NCI-H345 treated with DMSO at 0.1 percent for 48 hours (cell line): ENCODE measurements at regions not wholly inside any gene's neighbourhood (a gene's known extent, or its start where the extent isn't known, plus 50 kb on each side); places are given as distances from the start of the nearest gene placed in this dataset.

ENCODE experiments used
- DNase-seq: peaks from one replicate; lab custom pipeline; 2025; ENCODE audit not compliant: unreplicated experiment; lab: John Stamatoyannopoulos, UW

DNA sequence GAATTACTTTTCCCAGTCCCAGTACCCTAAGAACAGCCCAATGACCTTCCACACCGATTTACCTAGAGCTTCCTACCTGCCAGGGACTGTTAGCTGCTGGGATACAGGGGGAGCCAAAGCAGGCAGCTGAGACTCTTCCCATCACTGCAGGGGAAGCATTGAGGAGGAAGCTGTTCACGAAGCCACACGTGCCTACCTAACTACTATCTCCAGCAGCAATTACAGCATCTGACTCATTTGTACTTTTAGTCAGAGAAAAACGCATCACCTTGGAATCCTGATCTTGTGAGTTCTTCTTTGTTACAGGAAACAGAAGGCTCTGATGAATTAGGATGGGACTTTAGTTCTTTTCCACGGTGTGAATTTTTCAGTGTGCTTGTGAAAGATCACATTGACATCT, 113.7 kb upstream of the DHX40 start:
- DNase-seq = no peak

DNA sequence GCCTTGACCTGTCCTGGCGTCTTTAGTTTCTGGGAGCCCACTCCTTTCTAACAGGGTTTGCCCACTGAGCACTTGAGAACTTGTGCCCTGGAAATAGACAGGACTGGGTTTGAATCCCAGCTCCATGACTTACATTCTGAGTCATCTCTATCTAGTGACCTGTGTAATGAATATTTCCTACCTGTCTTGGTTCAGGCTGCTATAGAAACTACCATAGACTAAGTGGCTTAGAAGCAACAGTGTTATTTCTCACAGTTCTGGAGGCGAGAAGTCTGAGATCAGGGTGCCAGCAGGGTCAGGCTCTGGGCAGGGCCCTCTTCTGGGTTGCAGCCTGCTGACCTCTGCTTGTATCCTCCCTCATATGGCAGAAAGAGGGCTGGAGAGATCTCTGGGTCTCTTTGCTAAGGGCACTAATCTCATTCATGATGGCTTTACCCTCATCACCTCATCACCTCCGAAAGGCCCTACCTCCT, 110.7 kb upstream of the DHX40 start:
- no peak for DNase-seq

DNA sequence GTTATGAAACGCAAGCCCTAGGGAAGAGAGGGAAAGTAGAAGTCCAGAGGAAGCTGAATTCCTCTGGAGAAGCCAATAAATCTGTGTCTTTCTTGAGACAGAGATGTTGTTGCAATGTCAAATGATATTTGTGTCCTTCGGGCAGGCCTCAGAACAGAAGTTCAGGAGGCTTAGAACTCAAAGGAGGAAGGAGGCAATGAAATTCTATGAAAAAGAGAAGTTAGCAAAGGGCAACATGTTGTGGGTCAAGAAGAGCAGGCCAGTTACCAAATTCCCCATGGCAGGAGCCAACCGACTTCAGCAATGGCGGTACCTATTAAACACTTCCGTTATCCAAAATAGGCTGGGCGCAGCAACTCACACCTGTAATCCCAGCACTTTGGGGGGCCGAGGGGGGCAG, 109.0 kb upstream of the DHX40 start:
- no peak for DNase-seq

DNA sequence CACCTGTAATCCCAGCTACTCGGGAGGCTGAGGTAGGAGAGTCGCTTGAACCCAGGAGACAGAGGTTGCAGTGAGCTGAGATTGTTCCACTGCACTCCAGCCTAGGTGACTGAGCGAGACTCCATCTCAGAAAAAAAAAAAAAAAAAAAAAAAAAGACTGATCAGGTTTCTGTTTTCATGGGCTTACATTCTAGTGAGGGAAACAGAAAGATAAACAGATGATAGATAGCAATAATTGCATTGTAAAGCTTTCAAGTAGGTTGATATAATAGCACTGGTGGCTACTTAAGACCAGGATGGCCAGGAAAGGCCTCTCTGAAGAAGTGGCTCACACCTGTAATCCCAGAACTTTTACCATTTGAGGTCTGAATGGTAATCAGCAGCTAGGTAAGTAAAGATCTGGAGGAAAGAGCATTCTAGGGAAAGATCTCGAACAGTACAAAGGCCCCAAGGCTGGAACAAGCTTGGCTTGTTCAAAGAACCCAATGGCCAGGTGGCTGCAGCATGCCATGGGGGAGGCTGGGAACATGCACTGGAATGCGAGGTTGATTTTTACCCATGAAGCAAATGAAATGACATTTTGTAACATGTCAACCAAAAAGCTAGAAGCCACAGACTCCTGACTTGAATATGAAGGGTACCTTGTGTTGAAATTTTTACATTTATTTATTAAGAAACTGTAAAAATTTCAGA, 108.3 kb upstream of the DHX40 start:
- DNase-seq = no peak

DNA sequence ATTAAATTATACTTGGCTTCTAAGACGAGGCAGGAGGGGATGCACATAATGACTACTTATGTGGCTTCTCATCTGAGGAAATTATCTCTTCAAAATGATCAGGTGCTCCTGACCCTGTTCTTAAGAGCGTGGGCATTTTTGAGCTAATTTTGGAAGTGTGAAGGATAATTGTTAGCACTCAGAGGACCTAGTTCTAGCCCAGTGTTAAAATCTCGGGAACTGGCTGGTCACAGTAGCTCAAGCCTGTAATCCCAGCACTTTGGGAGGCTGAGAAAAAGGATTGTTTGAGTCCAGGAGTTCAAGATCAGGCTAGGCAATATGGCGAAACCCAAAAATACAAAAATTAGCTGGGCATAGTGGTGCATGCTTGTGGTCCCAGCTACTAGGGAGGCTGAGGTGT, 103.0 kb upstream of the DHX40 start:
- no peak for DNase-seq

DNA sequence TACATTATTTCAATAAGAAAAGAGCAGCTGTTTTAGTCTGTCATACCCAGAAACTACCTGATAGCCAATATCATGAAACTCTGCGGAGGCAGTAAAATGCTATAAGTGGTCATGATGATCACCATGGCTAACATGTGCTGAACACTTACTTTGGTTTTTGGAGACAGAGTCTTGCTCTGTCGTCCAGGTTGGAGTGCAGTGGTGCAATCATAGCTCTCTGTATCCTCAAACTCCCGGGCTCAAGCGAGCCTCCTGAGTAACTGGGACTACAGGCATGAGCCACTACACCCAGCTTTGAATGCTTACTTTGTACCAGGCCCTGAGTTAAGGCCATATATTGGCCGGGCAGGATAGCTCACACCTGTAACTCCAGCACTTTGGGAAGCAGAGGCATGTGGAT, 101.2 kb upstream of the DHX40 start:
- no peak for DNase-seq

DNA sequence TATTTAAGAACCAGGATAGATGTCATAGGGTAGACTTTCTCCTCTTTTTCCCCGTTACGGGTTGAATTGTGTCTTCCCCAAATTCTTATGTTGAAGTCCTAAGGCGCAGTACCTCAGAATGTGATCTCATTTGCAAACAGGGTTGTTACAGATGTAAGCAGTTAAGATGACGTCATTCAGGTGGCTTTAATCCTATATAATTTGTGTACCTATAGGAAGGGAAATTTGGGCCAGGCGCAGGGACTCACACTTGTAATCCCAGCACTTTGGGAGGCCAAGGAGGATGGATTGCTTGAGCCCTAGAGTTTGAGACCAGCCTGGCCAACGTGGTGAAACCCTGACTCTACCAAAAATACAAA, 99.5 kb upstream of the DHX40 start:
- no peak for DNase-seq

DNA sequence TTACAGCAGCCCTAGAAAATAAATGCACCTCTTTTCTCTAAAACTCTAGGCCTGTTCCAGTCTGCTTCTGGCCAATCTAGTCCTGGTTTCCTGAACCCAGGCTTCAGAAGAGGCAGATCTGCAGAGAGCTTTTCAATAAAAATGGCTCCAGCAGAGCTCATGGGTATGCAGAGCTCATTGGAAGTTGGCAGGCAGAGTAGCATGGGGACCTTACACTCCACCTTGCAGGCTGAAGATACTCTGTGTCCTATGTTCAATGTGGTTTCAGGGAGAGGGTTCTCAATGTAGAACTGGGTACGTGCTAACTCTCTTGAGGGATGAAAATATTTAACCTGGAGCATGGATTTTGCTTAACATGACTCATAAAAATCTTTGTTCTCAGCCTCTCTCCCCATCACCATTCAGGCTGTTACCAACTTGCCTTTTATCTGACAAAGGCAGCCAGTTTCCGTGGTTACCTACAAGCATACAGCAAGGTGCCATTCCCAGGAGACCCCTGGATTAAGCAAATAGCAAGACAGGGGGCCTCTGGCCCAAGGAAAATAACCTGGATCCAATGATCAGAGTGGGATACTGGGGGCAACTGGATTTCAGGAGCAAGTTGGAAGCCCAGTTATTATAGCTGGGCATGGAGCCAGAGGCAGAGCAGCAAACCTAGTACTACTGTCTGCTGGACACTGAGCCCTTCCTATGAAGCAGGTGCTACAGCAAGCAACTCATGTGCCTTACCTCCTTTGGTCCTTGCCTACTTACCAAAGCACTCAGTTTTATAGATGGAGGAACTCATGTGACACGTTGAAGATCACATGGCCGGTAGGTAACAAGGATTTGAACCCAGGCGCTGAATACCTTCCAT, 98.2 kb upstream of the DHX40 start:
- DNase-seq = no peak

DNA sequence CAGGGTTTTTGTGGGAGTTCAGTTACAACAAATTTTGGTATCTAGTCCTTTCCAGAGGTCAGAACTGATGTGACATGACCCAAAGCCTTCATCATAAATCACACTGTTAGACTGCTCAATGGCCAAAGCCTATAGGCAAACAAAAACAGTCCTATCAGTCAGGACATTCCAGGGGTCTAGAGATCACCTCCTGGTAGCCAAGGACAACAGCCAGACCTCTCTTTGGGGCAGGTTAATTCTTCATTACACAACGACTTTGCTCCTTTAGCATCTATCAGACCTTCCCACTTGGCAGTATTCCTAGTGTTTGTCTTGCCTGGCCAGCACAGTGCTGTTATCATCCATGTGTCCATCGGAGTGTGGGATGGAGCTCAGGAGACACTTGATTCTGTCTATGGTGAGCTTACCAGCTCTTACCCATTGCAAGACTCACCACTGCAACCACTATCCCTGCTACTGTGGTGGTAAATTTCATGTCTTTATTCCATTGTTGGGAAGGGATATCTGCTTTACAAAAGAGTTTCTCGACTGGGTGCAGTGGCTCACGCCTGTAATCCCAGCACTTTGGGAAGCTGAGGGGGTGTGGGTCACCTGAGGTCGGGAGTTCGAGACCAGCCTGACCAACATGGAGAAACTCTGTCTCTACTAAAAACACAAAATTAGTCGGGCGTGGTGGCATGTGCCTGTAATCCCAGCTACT, 95.5 kb upstream of the DHX40 start:
- no peak for DNase-seq

DNA sequence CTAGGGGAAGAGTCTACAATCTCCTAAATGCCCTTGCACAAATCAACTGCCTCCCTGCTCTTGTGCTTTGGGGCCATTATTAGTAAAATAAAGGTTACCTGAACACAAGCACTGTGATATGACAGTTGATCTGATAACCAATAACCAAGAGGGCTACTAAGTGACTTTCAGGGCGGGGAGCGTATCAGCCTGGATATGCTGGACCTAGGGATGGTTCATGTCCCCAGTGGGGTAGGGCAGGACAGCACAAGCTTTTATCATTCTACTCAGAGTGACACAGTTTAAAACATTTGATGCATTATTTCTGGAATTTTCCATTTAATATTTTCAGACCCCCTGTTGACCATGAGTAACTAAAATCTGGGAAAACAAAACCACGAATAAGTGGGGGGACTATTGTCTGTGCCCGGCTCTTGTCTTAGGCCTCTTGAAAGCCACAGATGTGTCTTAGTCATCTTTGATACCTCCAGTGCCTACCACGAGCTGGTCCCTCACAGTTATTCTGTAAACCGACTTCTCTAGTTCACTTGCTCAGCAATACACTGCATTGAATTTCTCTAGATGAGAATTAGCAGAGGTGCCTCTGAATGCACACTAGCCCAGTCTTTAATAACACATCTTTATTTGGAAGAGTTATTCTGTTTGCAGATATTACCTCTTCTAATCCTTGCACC, 94.6 kb upstream of the DHX40 start:
- no peak for DNase-seq

DNA sequence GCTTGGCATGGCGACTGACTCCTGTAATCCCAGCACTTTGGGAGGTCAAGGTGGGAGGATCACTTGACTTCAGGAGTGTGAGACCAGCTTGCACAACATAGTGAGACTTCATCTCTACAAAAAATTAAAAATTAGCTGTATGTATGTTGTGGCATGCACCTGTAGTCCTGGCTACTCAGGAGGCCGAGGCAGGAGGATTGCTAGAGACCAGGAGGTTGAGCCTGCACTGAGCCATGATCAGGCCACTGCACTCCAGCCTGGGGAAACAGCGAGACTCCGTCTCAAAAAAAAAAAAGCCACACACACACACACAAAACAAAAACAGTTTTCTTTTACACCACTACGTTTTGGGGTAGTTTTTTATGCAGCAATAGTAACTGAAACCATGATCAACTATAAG, 89.0 kb upstream of the DHX40 start:
- DNase-seq = no peak

DNA sequence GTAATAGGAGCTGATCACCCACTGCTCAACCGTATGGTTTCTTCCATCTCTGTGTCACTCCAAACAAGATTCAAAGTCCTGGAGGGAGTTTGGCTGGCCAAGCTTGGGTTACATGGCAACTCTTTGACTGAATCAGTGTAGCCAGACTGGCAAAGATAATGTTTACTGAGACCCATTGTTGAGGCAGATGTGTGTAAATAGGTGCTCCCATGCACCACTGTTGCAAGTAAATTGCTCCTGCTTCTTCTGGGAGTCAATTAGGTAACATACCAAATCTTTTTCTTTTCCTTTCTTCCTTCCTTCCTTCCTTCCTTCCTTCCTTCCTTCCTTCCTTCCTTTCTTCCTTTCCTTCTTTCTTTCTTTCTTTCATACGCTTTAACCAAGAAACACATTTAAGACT, 86.3 kb upstream of the DHX40 start:
- DNase-seq = no peak

DNA sequence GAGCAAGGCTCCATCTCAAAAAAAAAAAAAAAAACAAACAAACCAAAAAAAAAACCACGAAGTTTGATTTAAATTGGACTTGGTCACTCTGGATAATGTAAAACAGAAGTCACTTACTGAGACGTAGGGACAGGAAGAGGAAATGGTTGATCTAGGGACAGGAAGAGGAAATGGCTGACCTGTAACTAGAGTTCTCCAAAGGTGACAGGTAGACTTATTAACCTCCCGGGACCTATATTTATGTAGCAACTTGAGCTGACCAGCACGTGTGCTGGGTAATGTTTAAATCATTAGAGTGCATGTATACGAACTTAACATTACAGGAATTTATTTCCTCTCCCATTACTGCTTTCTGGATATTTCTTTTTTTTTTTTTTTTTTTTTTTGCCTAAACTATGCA, 81.5 kb upstream of the DHX40 start:
- no peak for DNase-seq

DNA sequence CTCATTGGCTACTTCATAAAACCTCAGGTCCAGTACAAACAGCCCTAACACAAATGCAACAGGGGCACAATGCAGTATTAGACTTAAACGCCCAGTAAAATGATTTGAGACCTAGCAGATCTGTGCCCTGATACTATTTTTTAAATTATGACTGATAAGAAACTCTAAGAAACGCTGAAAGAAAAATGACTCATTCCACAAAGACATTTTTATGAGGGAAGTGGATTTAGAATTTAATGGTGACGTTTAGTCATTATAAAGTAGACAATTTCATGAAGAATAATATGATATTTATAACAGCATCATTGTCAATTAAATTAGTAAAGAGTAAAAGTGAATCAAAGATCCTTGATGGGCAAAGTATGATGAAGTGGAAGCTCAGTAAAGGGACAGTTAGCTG, 80.4 kb upstream of the DHX40 start:
- no peak for DNase-seq

DNA sequence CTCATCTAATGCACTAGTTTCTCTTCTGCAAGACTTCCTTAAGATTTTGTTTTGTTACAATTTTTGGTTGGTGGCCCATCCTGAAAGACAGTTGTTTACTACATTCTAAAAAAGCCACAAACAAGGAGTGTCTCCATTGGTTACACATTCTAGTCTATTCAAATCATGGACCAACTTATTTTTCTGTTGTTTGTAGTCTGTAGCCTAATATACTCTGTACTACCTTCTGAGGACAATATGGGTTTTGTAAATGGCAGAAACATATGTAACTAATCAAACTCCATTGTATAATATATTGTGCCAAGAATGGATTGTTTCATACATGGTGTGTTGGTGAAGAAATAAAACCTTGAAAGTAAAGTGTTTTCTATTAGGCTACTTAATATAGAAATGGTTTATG, 79.5 kb upstream of the DHX40 start:
- DNase-seq = no peak

DNA sequence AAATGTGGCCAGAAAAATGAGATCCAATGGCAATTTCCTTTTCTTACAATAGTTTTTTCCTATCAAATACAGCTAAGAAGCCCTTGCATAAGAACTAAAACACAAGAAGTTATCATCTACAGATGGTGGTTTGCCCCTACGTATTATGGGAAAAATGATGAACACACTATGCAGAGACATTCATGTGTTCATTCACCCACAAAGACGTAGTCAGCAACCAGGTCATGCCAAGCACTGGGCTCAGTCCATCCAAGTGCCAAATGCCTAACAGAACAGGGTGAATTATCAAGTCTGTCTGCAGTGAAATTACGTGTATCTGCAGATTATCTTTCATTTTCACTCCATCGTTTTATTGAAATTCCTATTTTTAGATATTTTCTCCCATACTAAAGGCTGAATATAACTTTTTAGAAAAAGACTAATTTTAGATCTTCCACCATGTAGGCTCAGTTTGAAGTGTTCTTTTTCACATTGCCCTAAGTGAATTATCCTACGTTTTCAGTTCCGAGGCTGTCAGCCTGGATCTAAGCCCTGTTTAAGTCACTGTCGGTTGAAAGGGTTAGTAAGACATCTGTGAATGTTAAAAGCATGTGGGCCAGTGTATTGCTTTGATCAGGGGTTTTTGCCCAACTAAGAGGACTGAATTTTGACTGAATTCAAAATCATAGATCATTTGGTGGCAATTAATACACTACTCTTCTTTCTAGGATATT, 78.1 kb upstream of the DHX40 start:
- DNase-seq = no peak

DNA sequence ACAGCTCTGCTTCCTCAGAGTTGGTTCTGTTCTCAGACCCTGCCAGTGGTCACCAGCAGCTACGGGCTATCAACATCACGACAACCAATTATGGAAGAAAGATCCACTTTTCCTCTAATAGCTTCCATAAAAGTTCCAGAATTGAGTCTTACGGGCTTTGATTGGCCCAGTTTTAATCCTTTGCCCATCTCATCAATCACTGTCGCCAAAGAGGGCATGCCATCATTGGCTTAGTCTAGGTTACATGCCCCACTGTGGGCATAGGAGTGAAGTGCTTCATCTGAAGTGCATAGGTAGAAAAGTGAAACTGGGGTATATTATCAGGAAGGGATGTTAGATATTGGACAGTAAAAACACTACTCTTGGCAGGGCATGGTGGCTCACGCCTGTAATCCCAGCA, 76.6 kb upstream of the DHX40 start:
- DNase-seq = no peak

DNA sequence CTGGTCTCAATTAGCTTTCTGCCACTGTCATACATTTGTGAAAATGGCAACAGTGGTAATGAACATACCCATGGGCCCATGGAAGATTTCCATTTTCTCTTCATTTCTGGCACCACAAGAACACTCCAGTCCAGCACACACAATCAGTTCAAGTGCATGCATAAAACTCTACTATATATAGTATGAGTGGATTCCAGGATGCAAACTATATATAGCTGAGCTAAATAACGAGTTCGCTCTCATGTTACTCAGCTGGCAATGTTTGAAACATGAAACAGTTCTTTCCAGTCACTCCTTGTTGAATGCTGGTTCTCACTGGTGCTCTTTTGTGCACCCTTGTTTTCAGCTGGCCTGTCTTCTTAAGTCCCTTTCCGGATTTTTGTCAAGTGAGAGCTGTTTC, 75.2 kb upstream of the DHX40 start:
- no peak for DNase-seq

DNA sequence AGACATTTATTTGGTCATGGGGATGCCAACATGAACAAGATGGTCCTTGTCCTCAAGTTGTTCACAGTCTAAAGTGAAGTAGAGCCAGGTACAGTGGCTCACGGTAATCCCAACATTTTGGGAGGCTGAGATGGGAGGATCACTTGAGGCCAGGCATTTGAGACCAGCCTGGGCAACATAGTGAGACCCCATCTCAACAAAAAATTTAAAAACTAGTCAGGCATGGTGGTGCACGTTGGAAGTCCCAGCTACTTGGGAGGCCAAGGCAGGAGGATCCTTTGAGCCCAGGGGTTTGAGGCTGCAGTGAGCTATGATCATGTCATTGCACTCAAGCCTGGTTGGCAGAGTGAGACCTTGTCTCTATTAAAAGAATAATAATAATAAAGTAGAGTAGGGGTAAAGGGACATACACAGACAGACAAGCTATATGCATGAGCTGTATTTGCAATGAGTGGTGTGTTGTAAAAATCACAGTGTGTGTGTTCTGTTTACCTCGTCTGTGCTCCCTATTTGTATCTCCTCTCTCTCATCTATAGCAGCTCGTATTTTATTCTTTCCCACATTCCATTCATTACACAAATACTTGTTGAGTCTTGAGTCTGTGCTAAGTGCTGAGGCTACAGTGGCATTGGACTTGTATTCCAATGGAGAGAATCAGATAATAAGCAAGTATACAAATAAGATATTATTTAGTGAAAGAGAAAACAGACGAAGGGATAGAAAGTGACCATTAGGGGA, 73.9 kb upstream of the DHX40 start:
- DNase-seq = no peak

DNA sequence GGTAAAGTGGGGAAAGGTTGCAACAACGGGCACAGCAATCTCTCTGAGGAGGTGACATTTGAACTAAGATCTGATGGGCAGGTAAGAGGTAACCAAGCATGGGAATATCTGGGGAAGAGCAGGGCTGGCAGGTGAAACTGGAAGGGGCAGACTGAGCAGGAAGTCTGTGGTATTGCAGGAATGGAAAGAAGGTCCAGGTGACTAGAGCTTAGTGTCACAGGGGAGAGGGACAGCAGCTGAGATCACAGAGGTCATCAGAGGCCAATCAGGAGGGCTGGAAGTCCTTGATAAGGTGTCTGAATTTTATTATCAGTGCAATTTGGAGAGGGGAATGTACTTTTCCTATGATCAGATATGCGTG, 73.3 kb upstream of the DHX40 start:
- no peak for DNase-seq
